ENCODE measurements at regions not wholly inside any gene's neighbourhood (a gene's known extent, or its start where the extent isn't known, plus 50 kb on each side); places are given as distances from the start of the nearest gene placed in this dataset.

DNA sequence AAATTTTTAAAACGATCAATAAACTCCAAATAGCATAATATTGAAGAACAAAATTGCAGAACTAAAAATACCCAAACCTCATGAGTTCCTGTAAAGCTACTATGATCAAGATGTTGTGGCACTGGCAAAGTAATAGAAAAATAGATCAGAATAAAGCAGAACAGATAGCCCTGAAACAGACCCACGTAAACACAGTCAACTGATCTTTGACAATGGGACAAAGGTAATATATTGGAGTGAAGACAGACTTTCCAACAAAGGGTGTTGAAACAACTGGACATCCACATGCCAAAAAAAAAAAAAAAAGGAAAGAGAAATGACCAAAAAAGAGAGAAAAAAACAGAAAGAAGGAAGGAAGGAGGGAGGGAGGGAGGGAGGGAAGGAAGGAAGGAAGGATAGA lies 138.7 kb downstream of the IRS2 start:
- peaks cover 0 to 22% (median 3%) of the 10 kb centered on the region in 6 donors for H3K4me1 ChIP-seq
- intact Hi-C loops (cut with DNase I; ENCODE audit: low total_unique reads), result no loop called here
- no peaks in the 10 kb centered on the region for H3K36me3 ChIP-seq
- no peak overlapping the region for H3K4me3 ChIP-seq
- DNase-seq, result no peak
- 74 to 89% (median 81%) methylated on average over 2 of the region's 2 CpGs for WGBS, 5 donors
- H3K9me3 ChIP-seq, result peaks cover 0 to 5% (median 0%) of the 10 kb centered on the region in 8 donors
- H3K27me3 ChIP-seq (replicated peaks in 1 of 7), result no peaks in the 10 kb centered on the region
- H3K27ac ChIP-seq, result no peak overlapping the region
- TF ChIP-seq, protein P1, sequence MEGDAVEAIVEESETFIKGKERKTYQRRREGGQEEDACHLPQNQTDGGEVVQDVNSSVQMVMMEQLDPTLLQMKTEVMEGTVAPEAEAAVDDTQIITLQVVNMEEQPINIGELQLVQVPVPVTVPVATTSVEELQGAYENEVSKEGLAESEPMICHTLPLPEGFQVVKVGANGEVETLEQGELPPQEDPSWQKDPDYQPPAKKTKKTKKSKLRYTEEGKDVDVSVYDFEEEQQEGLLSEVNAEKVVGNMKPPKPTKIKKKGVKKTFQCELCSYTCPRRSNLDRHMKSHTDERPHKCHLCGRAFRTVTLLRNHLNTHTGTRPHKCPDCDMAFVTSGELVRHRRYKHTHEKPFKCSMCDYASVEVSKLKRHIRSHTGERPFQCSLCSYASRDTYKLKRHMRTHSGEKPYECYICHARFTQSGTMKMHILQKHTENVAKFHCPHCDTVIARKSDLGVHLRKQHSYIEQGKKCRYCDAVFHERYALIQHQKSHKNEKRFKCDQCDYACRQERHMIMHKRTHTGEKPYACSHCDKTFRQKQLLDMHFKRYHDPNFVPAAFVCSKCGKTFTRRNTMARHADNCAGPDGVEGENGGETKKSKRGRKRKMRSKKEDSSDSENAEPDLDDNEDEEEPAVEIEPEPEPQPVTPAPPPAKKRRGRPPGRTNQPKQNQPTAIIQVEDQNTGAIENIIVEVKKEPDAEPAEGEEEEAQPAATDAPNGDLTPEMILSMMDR (IDR thresholded peaks at IDR 0.05 in 8 of 11, conservative IDR thresholded peaks at IDR 0.05 in 3 of 11), result no peak
- TF ChIP-seq POLR2AphosphoS5 (IDR thresholded peaks at IDR 0.05), result no peak
- TF ChIP-seq POLR2A (IDR thresholded peaks at IDR 0.05), result no peak

DNA sequence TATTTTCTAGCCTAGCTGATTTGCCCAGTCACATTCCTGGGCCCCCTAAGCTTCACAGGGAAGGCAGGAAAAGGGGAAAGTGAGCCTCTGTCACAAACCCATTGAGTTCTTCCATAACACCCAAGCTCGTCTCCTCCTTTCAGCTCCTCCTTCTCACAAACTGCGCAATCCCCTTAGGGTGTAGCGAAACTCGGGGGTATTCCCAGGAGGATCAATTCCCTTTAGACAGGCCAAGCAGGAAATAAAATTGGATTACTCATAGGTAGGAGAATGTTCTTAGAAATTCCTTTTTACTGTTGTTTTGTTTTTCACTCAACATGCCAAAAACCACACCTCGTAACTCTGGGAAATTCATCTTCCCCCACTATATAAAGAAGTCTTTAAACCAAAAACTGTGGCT lies 139.3 kb downstream of the IRS2 start:
- Histone ChIP-seq H3K4me3 (no peak overlapping the region), H3K9me3 (peaks cover 0 to 10% (median 0%) of the 10 kb centered on the region in 8 donors), H3K27ac (peak overlapping the region in 4 of 8 donors; percentile 16 to 73 (median 44)), H3K27me3 (replicated peaks in 1 of 7) (no peaks in the 10 kb centered on the region), H3K36me3 (no peaks in the 10 kb centered on the region), H3K4me1 (peaks cover 0 to 16% (median 3%) of the 10 kb centered on the region in 6 donors)
- intact Hi-C loops (cut with DNase I; ENCODE audit: low total_unique reads), result no loop called here
- TF ChIP-seq POLR2A (IDR thresholded peaks at IDR 0.05), result no peak
- TF ChIP-seq, protein P1 (IDR thresholded peaks at IDR 0.05 in 8 of 11, conservative IDR thresholded peaks at IDR 0.05 in 3 of 11), result no peak
- TF ChIP-seq POLR2AphosphoS5 (IDR thresholded peaks at IDR 0.05), result no peak
- WGBS, 5 donors, result 76 to 81% (median 79%) methylated on average over 5 of the region's 5 CpGs
- DNase-seq, result no peak

DNA sequence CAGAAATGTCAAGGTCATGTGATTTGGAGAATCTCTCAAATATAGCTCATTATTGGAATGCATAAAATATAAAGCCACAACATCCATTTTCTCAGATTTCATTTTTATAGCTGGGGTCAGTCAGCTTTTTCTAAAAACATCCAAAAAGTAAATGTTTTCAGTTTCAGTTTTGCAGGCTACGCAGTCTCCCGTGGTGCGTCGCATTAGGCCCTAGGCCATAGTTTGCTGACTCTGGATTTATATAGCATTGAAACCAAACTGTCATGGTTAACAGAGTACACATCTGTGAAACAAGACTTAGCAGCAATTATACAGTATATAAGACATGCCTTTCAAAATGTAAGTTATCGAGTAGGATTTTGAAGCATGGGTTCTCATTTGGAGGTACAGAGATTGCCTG lies 140.0 kb downstream of the IRS2 start:
- TF ChIP-seq POLR2AphosphoS5 (IDR thresholded peaks at IDR 0.05), result no peak
- TF ChIP-seq, protein P1 (IDR thresholded peaks at IDR 0.05 in 8 of 11, conservative IDR thresholded peaks at IDR 0.05 in 3 of 11), result no peak
- no peak for TF ChIP-seq POLR2A (IDR thresholded peaks at IDR 0.05)
- intact Hi-C loops (cut with DNase I; ENCODE audit: low total_unique reads), result no loop called here
- 62 to 77% (median 74%) methylated on average over 5 of the region's 5 CpGs for WGBS, 5 donors
- no peaks in the 10 kb centered on the region for H3K36me3 ChIP-seq
- H3K4me3 ChIP-seq, result no peak overlapping the region
- H3K4me1 ChIP-seq, result peaks cover 0 to 12% (median 3%) of the 10 kb centered on the region in 6 donors
- DNase-seq, result no peak
- H3K9me3 ChIP-seq, result peaks cover 0 to 17% (median 5%) of the 10 kb centered on the region in 8 donors
- no peaks in the 10 kb centered on the region for H3K27me3 ChIP-seq (replicated peaks in 1 of 7)
- peak overlapping the region in 4 of 8 donors; percentile 16 to 73 (median 44) for H3K27ac ChIP-seq

DNA sequence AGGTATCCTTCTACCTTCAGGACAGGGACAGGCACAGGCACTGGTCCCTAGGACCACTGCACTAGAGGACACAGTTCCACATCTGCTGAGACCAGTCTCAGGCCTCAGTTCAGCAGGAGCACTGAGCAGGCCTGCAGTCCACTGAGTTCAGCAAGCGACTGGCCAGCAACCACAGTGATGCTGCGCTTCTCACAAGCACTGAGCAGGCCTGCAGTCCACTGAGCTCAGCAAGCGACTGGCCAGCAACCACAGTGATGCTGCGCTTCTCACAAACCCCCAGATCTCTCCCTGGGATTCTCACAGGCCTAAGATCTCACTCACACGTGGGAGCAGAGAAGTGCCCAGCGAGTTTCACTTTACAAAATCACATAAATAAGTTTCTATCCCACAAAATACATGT lies 140.6 kb downstream of the IRS2 start:
- WGBS, 5 donors, result 70 to 89% (median 78%) methylated on average over 3 to 6 of the region's 6 CpGs
- no peak overlapping the region for H3K4me3 ChIP-seq
- H3K36me3 ChIP-seq, result no peaks in the 10 kb centered on the region
- H3K27ac ChIP-seq, result peak overlapping the region in 4 of 8 donors; percentile 16 to 73 (median 52)
- DNase-seq, result peak; percentile 79
- intact Hi-C loops (cut with DNase I; ENCODE audit: low total_unique reads), result no loop called here
- no peaks in the 10 kb centered on the region for H3K27me3 ChIP-seq (replicated peaks in 1 of 7)
- H3K9me3 ChIP-seq, result peaks cover 0 to 23% (median 10%) of the 10 kb centered on the region in 8 donors
- peaks cover 0 to 12% (median 2%) of the 10 kb centered on the region in 6 donors for H3K4me1 ChIP-seq
- TF ChIP-seq POLR2AphosphoS5 (IDR thresholded peaks at IDR 0.05), result peak in 1 of 3 donors; percentile 24
- TF ChIP-seq, protein P1 (IDR thresholded peaks at IDR 0.05 in 8 of 11, conservative IDR thresholded peaks at IDR 0.05 in 3 of 11), result no peak

All from spleen (tissue), 11 donors.